H9 (cell line): ENCODE measurements at regions not wholly inside any gene's neighbourhood (a gene's known extent, or its start where the extent isn't known, plus 50 kb on each side); places are given as distances from the start of the nearest gene placed in this dataset.

ENCODE experiments used
- DNase-seq: peaks from one replicate; pipeline ENCODE4 v3.0.0-alpha.2; 2017
- H2AFZ ChIP-seq: one replicate; pipeline ENCODE4 v1.6.1; 2013; ENCODE audit warnings: mild to moderate bottlenecking, low read length, control low read depth, moderate library complexity
- H2AK5ac ChIP-seq: 2 replicates; pipeline ENCODE4 v1.6.1; 2013; ENCODE audit warnings: low read length, control low read depth, mixed read lengths; ENCODE audit not compliant: insufficient read length
- H2BK120ac ChIP-seq: one replicate; pipeline ENCODE4 v1.6.1; 2013; ENCODE audit warnings: low read depth, mild to moderate bottlenecking, low read length, control low read depth, inconsistent platforms; ENCODE audit not compliant: poor library complexity, severe bottlenecking
- H2BK12ac ChIP-seq: 2 replicates; pipeline ENCODE4 v1.6.1; 2013; ENCODE audit warnings: low read length, control low read depth, mixed read lengths, low read depth; ENCODE audit not compliant: insufficient read length
- H2BK15ac ChIP-seq: 2 replicates; pipeline ENCODE4 v1.6.1; 2013; ENCODE audit warnings: low read depth, low read length, control low read depth
- H2BK20ac ChIP-seq: one replicate; pipeline ENCODE4 v1.6.1; 2013; ENCODE audit warnings: low read depth, mild to moderate bottlenecking, low read length, control low read depth, inconsistent platforms; ENCODE audit not compliant: poor library complexity, severe bottlenecking
- H2BK5ac ChIP-seq: 2 replicates; pipeline ENCODE4 v1.6.1; 2013; ENCODE audit warnings: low read length, control low read depth, mixed read lengths; ENCODE audit not compliant: insufficient read length
- H3K14ac ChIP-seq: 2 replicates; pipeline ENCODE4 v1.6.1; 2013; ENCODE audit warnings: low read length, control low read depth; ENCODE audit not compliant: insufficient read depth
- H3K18ac ChIP-seq: 2 replicates; pipeline ENCODE4 v1.6.1; 2013; ENCODE audit warnings: low read depth, mild to moderate bottlenecking, mixed read lengths, low read length, control low read depth; ENCODE audit not compliant: insufficient read length
- H3K23ac ChIP-seq: 2 replicates; pipeline ENCODE4 v1.6.1; 2013; ENCODE audit warnings: low read length, control low read depth, mixed read lengths, low read depth; ENCODE audit not compliant: insufficient read length
- H3K23me2 ChIP-seq: 2 replicates; pipeline ENCODE4 v1.6.1; 2013; ENCODE audit warnings: low read depth, mild to moderate bottlenecking, mixed read lengths, low read length, control low read depth; ENCODE audit not compliant: insufficient read length, poor library complexity, severe bottlenecking
- H3K27ac ChIP-seq: 2 replicates; pipeline ENCODE4 v1.5.1; 2013; ENCODE audit warnings: low read length, control low read depth, mixed read lengths, low read depth; ENCODE audit not compliant: insufficient read length
- H3K27me3 ChIP-seq: 2 replicates; pipeline ENCODE4 v1.6.1; 2013; ENCODE audit warnings: low read length, control low read depth, inconsistent platforms; ENCODE audit not compliant: insufficient read depth
- H3K4ac ChIP-seq: 2 replicates; pipeline ENCODE4 v1.6.1; 2013; ENCODE audit warnings: low read depth, mild to moderate bottlenecking, control low read depth, inconsistent platforms, low read length, moderate library complexity
- H3K4me1 ChIP-seq: 2 replicates; pipeline ENCODE4 v1.6.1; 2013; ENCODE audit warnings: low read length, control low read depth, inconsistent platforms; ENCODE audit not compliant: insufficient read depth
- H3K4me2 ChIP-seq: 2 replicates; pipeline ENCODE4 v1.6.1; 2013; ENCODE audit warnings: low read length, control low read depth, mixed read lengths; ENCODE audit not compliant: insufficient read length, insufficient read depth
- H3K56ac ChIP-seq: 2 replicates; pipeline ENCODE4 v1.6.1; 2013; ENCODE audit warnings: low read depth, mild to moderate bottlenecking, mixed read lengths, low read length, control low read depth; ENCODE audit not compliant: insufficient read length
- H3K79me1 ChIP-seq: 2 replicates; pipeline ENCODE4 v1.6.1; 2013; ENCODE audit warnings: low read depth, mild to moderate bottlenecking, moderate library complexity, low read length, control low read depth, inconsistent platforms; ENCODE audit not compliant: insufficient read depth, poor library complexity, severe bottlenecking
- H3K79me2 ChIP-seq: 2 replicates; pipeline ENCODE4 v1.6.1; 2013; ENCODE audit warnings: low read length, control low read depth, inconsistent platforms; ENCODE audit not compliant: insufficient read depth
- H3K9ac ChIP-seq: 2 replicates; pipeline ENCODE4 v1.6.1; 2013; ENCODE audit warnings: low read length, control low read depth, mixed read lengths; ENCODE audit not compliant: insufficient read length; ENCODE audit errors: extremely low read depth
- H3K9me3 ChIP-seq: one replicate; pipeline ENCODE4 v1.6.1; 2013; ENCODE audit warnings: low read depth, low read length, inconsistent platforms; ENCODE audit not compliant: control insufficient read depth
- H3T11ph ChIP-seq: one replicate; pipeline ENCODE4 v1.6.1; 2013; ENCODE audit warnings: mild to moderate bottlenecking, low read length, control low read depth, inconsistent platforms
- H4K20me1 ChIP-seq: one replicate; pipeline ENCODE4 v1.6.1; 2013; ENCODE audit not compliant: control insufficient read depth, insufficient read length, insufficient read depth
- H4K5ac ChIP-seq: 2 replicates; pipeline ENCODE4 v1.6.1; 2013; ENCODE audit warnings: low read depth, mild to moderate bottlenecking, mixed read lengths, low read length, control low read depth; ENCODE audit not compliant: insufficient read length
- H4K8ac ChIP-seq: replicated peaks from 2 replicates; pipeline ENCODE4 v1.6.1; 2013; ENCODE audit warnings: low read length, control low read depth, mixed read lengths, low read depth; ENCODE audit not compliant: insufficient read length
- H4K91ac ChIP-seq: 2 replicates; pipeline ENCODE4 v1.6.1; 2013; ENCODE audit warnings: low read depth, mild to moderate bottlenecking, moderate library complexity, mixed read lengths, low read length, control low read depth; ENCODE audit not compliant: insufficient read length
- H3K27ac Mint-ChIP-seq, 3 experiments: 2 replicates in 2 of 3; 3 replicates in 1 of 3; pipeline ENCODE4 v1.8.0; 2020 to 2021; ENCODE audit warnings: mixed read lengths in 3 of 3, mild to moderate bottlenecking in 1 of 3, moderate library complexity in 1 of 3
- H3K27me3 Mint-ChIP-seq: 2 replicates; pipeline ENCODE4 v1.8.0; 2021; ENCODE audit warnings: low read depth, mild to moderate bottlenecking, moderate library complexity, mixed read lengths
- H3K36me3 Mint-ChIP-seq, 3 experiments: 2 replicates in 2 of 3; 3 replicates in 1 of 3; pipeline ENCODE4 v1.8.0; 2020 to 2021; ENCODE audit warnings: low read depth in 3 of 3, mixed read lengths in 3 of 3; ENCODE audit not compliant: insufficient read depth in 1 of 3
- H3K4me1 Mint-ChIP-seq, 2 experiments: 2 replicates each; pipeline ENCODE4 v1.8.0; 2020; ENCODE audit warnings: mixed read lengths in 2 of 2
- H3K4me3 Mint-ChIP-seq, 2 experiments: 2 replicates in 1 of 2; 3 replicates in 1 of 2; pipeline ENCODE4 v1.8.0; 2020 to 2021; ENCODE audit warnings: mild to moderate bottlenecking in 2 of 2, mixed read lengths in 2 of 2, moderate library complexity in 1 of 2
- H3K9me3 Mint-ChIP-seq, 2 experiments: 2 replicates in 1 of 2; 3 replicates in 1 of 2; pipeline ENCODE4 v1.8.0; 2020; ENCODE audit warnings: mild to moderate bottlenecking in 2 of 2, mixed read lengths in 2 of 2, moderate library complexity in 1 of 2
- WGBS: extraction: QIAGEN DNeasy Blood & Tissue Kit; methylation state at CpG from one replicate; pipeline ENCODE4 v1.1.7; 2013; ENCODE audit warnings: missing lambda C conversion rate, low lambda C conversion rate, mixed read lengths; ENCODE audit not compliant: insufficient read length; ENCODE audit errors: extremely low coverage; 5-methylcytosine and 5-hydroxymethylcytosine counted together
- TF ChIP-seq, protein P1 (sequence below): fragments of 200-600 bp; sonication (generic); conservative IDR thresholded peaks from 3 replicates; pipeline ENCODE4 v1.8.0; 2021; ENCODE audit warnings: antibody characterized with exemption, mild to moderate bottlenecking

GRCh38 chr2:14720319-14720718 lies 87.8 kb downstream of the LRATD1 start:
- Histone ChIP-seq H3K9me3 (no peaks in the 10 kb centered on the region), H2BK12ac (no peak overlapping the region), H4K8ac (no peak overlapping the region), H3K79me2 (no peaks in the 10 kb centered on the region), H2BK5ac (no peak overlapping the region), H4K5ac (no peak overlapping the region), H3T11ph (no peak overlapping the region), H3K23ac (no peak overlapping the region), H4K91ac (no peak overlapping the region), H2AFZ (no peak overlapping the region), H2BK20ac (no peak overlapping the region), H2BK120ac (no peak overlapping the region), H3K27me3 (no peaks in the 10 kb centered on the region), H3K56ac (no peak overlapping the region), H3K14ac (no peak overlapping the region), H3K79me1 (no peaks in the 10 kb centered on the region), H4K20me1 (no peaks in the 10 kb centered on the region), H2AK5ac (no peak overlapping the region), H3K27ac (no peak overlapping the region), H2BK15ac (no peak overlapping the region), H3K4ac (no peak overlapping the region), H3K4me1 (no peaks in the 10 kb centered on the region), H3K4me2 (no peak overlapping the region), H3K18ac (no peak overlapping the region), H3K23me2 (no peaks in the 10 kb centered on the region), H3K9ac (no peak overlapping the region)
- Mint-ChIP-seq H3K4me1 (no peaks in the 10 kb centered on the region), H3K36me3 (no peaks in the 10 kb centered on the region), H3K27me3 (no peaks in the 10 kb centered on the region), H3K27ac (no peak overlapping the region; a peak in 1 of 7 replicates), H3K9me3 (no peaks in the 10 kb centered on the region), H3K4me3 (no peak overlapping the region)
- no peak for DNase-seq
- TF ChIP-seq, protein P1, sequence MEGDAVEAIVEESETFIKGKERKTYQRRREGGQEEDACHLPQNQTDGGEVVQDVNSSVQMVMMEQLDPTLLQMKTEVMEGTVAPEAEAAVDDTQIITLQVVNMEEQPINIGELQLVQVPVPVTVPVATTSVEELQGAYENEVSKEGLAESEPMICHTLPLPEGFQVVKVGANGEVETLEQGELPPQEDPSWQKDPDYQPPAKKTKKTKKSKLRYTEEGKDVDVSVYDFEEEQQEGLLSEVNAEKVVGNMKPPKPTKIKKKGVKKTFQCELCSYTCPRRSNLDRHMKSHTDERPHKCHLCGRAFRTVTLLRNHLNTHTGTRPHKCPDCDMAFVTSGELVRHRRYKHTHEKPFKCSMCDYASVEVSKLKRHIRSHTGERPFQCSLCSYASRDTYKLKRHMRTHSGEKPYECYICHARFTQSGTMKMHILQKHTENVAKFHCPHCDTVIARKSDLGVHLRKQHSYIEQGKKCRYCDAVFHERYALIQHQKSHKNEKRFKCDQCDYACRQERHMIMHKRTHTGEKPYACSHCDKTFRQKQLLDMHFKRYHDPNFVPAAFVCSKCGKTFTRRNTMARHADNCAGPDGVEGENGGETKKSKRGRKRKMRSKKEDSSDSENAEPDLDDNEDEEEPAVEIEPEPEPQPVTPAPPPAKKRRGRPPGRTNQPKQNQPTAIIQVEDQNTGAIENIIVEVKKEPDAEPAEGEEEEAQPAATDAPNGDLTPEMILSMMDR: no peak
- no CpG with 5 or more reads among the region's 5 CpGs for WGBS
